ENCODE measurements at regions not wholly inside any gene's neighbourhood (a gene's known extent, or its start where the extent isn't known, plus 50 kb on each side); places are given as distances from the start of the nearest gene placed in this dataset.
"Not testable (repeated sequence)": the region's sequence is repeated elsewhere in the genome, so short reads cannot be mapped to it uniquely, and the experiment has no call there.

DNA sequence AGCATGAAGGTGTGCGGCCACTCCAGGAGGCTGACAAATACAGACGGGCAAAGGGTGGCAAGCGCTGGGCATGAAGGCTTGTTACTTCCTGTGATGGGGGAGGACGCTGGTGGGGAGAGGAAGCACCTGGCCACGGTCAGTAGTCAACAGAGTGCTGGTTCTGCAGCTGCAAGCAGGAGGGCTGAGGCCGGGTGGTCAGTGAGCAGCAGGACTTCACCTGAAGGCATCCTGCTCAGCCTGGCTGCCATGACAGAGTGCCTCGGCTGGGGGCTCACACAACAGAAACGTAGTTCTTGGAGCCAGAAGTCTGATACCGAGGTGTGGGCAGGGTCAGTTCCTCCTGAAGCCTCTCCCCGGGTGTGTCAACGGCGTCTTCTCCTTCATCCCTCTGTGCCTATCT lies 118.6 kb upstream of the IRX4 start:
- in situ Hi-C loops (cut with MboI; ENCODE audit: low pct_unique_long_range_greater_than_20kb, low sequenced_read_pairs), result no loop called here
- no peak for DNase-seq

DNA sequence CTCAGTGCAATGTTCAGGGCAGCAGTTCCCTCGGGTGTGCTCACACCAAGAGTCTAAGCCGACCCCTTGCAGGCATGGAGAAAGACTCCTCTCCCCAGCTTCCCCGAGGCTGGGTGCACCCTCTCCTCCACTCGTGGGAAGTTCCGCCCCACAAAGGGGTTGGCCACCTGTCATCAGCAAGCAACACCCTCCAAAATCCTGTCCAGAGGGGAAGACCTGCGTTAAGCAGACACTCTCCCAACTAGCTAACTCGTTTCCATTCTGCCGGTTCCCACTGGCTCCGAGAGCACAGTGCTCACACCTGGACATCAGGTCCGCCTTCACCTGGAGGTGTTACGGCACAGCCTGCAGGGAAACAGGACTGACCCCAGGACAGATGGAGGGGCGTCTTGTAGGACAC lies 117.9 kb upstream of the IRX4 start:
- in situ Hi-C loops (cut with MboI; ENCODE audit: low pct_unique_long_range_greater_than_20kb, low sequenced_read_pairs), result no loop called here
- DNase-seq, result no peak

DNA sequence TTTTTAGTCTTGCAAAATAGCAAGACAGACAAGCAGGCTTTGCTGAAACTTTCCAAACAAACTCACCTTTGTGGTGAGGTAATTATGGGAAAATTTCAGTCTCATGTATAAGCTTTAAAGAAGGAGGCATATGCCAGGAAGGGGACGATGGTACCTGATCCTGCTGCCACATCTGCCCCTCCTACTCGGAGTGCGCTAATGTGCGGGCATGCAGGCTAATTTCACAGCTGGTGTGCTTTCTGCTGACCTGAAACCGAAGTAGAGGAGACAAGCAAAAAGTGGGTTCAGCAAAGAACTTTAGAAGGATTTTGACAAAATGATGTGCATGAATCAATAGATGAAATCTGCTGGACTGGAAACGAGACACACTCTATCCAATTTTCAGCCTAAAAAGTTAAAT lies 117.1 kb upstream of the IRX4 start:
- in situ Hi-C loops (cut with MboI; ENCODE audit: low pct_unique_long_range_greater_than_20kb, low sequenced_read_pairs), result no loop called here
- no peak for DNase-seq

DNA sequence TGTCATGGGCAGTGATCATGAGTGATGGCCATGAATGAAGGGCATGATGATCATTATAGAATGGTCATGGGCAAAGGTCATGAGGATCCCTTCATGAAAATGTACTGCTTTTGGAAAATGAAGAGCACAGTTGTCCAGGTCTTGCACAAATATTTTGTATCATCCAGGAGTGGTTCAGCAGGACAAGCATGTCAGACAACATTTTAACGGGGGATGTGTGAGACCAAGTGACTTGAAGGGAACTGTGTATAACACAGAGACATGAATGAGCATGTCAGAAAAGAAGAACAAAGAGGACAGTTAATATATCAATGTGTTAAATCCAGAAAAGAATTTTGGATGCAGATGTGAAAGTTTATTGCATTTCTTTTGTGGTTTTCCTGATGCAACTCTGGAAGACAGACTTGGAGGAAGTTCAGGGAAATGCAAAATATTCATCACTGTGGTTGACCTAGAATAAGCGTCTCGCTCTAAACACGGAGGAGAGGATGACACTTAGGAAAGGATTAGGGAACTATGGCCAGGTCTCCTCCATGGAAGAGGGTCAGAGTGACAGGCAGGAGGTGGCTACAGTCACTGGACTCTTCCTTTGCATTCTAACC lies 116.1 kb upstream of the IRX4 start:
- DNase-seq, result no peak
- in situ Hi-C loops (cut with MboI; ENCODE audit: low pct_unique_long_range_greater_than_20kb, low sequenced_read_pairs), result no loop called here

DNA sequence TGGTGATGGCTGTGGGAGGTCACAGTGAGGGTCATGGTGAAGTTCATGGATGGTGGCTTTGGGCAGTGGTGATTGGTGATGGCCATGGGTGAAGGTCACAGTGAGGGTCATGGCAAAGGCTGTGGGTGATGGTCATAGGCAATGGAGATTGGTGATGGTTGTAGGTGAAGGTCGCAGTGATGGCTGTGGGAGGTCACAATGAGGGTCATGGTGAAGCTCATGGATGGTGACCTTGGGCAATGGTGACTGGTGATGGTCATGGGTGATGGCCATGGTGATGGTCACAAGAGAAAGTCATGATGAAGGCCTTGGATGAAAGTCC lies 115.6 kb upstream of the IRX4 start:
- no peak for DNase-seq
- in situ Hi-C loops (cut with MboI; ENCODE audit: low pct_unique_long_range_greater_than_20kb, low sequenced_read_pairs), result no loop called here

DNA sequence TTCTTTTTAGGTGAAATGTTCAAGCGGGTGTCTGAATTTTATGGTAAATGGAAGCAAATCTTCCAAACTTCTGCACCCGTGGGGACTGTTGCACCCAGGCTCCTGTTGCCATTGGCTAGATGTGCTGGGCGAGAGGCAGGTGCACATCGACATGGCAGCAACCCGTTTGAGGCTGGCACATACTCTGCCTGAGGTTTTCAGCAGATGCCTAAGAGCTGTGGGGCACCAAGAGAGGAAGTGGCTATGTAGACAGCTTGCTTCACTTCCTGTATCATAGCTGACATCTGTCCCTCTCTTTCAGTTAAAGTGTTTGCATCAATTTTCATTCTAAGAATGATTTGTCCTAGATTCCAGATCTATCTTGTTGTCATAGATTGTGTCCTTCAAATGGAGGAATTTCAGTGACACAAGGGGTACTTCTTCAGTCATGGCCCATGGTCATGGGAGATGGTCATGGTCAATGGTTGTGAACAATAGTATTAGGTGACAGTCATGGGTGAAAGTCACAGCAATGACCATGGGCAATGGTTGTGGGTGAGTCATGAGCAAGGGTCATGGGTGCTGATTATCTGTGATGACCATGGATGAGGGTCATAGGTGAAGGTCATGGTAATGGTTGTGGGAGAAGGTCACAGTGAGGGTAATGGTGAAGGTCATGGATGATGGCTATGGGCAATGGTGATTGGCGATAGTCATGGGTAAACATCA lies 115.1 kb upstream of the IRX4 start:
- in situ Hi-C loops (cut with MboI; ENCODE audit: low pct_unique_long_range_greater_than_20kb, low sequenced_read_pairs), result no loop called here
- no peak for DNase-seq

DNA sequence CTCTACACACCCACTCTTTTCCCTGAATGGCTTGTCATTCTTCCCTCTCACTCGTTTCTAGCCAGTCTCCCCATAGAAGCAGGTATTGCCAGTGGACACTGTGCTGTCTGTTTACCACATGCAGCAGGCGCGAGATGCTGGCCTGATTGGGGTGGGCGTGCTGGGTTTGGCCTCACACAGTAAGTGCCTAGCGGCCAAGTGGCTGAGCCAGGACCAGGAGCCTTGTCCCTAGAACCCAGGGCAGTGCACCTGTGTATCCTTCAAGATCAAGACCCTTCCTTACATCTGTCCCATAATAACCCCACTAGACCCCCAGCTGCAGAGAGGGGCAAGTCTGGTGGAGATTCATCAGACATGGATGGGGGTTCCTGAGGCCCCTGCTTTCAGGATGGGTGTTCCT lies 112.8 kb upstream of the IRX4 start:
- no peak for DNase-seq
- in situ Hi-C loops (cut with MboI; ENCODE audit: low pct_unique_long_range_greater_than_20kb, low sequenced_read_pairs), result no loop called here

DNA sequence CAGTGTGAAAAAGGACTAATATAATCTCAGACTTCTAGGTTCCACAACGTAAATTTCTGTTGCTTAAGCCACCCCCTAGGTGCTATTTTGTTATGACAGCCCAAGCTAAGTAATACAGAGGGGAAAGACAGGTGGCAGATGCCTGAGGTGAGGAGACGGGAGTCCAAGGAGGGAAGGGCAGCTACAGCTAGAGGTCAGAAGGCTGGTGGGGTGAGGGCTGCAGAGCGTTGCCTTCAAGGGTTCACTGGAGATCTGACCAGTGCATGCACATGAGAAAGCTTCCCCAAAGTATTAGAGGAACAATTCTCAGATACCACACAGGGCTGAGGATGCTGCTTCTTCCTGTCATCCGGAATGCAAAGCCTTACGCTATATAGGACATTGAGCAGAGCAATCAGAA lies 104.7 kb upstream of the IRX4 start:
- no peak for DNase-seq
- in situ Hi-C loops (cut with MboI; ENCODE audit: low pct_unique_long_range_greater_than_20kb, low sequenced_read_pairs), result no loop called here

DNA sequence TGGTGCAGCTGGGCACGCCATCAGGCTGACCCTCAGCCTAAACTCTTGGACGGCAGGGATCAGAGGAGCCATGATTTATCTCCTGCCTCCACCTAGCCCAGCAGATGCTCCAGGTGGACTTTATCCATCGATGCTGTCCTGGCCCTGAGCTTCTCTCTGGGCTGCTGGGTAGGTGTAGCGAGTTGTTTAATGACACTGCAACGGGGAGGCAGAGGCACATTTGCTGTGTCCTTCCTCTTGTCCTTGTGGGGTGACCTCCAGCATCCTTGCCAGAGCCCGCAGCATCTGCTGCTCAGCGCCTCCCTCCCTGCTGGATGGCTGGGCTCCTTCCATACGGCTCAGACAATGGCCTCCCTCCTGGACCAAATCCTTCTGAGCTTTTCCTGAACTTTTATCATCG lies 103.1 kb upstream of the IRX4 start:
- no peak for DNase-seq
- in situ Hi-C loops (cut with MboI; ENCODE audit: low pct_unique_long_range_greater_than_20kb, low sequenced_read_pairs), result no loop called here

DNA sequence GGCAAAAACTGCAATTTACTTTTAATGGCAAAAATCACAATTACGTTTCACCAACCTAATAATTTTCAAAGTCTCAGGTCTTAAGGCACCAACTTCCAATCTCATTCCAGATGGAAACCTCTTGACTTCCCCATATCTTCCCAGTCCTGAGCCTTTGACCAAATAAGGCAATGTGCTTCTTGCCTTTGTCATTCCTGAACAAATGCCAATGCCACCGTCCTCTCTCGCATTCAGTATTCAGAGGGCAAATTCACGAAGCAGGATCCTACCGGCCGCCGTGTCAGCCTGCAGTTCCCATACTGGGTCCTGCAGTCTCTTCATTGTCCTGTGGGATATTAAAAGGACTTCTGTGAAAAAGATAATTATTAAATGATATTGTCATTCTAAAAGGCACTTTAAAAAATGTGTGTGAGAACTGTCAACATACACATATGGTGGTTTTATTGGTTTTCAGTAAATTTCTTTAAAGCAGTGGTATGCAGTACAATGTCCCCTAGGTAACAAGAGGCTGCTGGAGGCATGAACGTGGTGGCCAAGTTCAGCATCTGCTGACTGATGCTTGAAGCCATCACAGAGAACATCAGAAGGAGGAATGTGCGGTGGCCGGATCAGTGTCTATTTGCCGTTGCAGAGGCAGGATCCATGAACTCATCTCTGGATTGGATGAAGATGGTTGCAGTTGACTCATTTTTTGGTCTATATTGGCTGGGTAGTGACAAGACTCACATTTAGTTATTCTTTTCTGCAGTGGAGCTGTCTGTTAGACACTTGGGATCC lies 101.4 kb upstream of the IRX4 start:
- no peak for DNase-seq
- in situ Hi-C loops (cut with MboI; ENCODE audit: low pct_unique_long_range_greater_than_20kb, low sequenced_read_pairs), result no loop called here

DNA sequence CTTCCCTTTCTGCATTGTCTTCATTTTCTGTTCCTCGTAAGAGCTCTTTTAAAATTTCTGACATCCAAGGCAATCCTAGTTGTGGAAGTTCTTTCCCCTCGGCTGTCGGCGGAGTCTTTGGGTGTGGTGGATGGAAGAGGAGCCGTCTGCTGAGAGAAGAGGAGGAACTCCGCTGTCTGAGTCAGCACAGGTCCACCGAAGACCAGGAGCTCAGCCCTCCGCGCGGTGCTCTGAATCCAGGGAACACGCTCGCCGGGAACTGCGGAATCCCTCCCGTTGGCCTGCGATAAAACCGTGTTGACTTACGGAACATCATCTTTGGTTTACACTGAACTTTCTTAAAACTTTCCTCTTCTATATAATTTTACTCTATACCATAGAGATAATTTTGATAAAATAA lies 100.7 kb upstream of the IRX4 start:
- in situ Hi-C loops (cut with MboI; ENCODE audit: low pct_unique_long_range_greater_than_20kb, low sequenced_read_pairs), result no loop called here
- DNase-seq, result no peak

DNA sequence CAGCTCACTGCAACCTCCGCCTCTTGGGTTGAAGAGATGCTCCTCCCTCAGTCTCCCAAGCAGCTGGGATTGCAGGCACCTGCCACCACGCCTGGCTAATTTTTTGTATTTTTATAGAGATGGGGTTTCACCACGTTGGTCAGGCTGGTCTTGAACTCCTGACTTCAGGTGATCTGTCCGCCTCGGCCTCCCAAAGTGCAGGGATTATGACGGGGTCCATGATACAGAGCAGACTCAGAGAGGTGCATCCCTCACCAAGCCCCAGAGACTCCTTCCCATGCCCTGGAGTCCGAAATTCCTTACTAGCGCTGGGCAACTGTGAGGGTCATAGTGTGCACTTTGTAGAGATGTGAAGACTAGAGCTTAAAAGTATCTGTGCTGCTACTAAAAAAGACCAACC lies 99.8 kb upstream of the IRX4 start:
- in situ Hi-C loops (cut with MboI; ENCODE audit: low pct_unique_long_range_greater_than_20kb, low sequenced_read_pairs); DNase-seq: not testable (repeated sequence)

DNA sequence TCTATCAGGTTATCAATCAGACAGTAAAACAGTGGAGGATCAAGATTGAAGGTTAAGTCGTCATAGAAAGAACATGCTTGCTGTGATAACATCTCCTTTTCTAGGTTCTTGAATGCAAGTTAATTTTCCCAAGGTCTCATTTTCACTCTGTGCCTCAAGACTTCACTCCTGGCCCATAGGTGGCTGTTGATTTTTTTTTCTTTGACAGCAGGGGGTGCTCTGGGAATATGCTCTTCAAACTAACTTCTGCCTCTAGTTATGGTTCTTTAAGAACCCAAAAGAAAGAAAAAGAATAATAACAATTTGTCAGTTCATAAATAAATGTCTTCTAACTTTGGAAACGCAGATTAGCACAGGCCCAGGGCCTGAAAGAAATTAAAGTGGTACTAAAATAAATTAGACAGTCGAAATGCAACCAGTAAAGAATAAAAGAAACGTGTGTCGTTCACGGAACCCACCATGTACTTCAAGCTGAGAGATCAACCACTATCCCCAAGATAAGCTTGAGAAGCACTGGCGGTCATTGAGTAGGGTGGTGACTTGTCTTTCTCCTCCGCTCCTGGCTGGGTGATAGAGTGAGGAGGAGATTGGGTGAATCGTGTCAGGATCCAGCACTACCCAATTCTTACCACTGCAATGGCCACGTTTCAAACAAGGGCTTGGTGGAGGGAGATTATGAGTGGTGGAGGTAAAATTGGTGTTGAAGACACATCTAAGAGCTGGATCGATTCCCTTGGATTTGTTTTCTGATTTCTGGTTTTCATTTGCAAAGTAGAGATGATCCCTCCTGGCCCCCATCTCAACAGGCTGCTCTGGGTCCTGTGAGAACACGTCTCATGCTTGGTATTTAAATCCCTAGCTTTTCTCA lies 93.4 kb upstream of the IRX4 start:
- peak; percentile 14 for DNase-seq
- in situ Hi-C loops (cut with MboI; ENCODE audit: low pct_unique_long_range_greater_than_20kb, low sequenced_read_pairs), result no loop called here

DNA sequence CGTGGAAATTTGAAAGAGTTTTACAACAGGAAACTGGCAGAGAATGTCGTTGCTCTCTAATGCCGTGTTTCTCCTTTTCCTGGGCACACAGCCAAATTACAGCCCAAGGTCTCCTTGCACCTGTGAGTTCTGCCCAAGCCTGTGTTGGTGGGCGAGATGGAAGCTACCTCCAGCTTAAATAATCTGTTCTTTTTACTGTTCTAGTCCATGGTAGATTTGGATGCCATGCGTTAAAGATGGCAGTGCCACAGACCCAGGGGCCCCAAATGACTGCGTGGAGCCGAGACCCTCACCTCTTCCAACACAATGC lies 92.6 kb upstream of the IRX4 start:
- in situ Hi-C loops (cut with MboI; ENCODE audit: low pct_unique_long_range_greater_than_20kb, low sequenced_read_pairs), result no loop called here
- no peak for DNase-seq

DNA sequence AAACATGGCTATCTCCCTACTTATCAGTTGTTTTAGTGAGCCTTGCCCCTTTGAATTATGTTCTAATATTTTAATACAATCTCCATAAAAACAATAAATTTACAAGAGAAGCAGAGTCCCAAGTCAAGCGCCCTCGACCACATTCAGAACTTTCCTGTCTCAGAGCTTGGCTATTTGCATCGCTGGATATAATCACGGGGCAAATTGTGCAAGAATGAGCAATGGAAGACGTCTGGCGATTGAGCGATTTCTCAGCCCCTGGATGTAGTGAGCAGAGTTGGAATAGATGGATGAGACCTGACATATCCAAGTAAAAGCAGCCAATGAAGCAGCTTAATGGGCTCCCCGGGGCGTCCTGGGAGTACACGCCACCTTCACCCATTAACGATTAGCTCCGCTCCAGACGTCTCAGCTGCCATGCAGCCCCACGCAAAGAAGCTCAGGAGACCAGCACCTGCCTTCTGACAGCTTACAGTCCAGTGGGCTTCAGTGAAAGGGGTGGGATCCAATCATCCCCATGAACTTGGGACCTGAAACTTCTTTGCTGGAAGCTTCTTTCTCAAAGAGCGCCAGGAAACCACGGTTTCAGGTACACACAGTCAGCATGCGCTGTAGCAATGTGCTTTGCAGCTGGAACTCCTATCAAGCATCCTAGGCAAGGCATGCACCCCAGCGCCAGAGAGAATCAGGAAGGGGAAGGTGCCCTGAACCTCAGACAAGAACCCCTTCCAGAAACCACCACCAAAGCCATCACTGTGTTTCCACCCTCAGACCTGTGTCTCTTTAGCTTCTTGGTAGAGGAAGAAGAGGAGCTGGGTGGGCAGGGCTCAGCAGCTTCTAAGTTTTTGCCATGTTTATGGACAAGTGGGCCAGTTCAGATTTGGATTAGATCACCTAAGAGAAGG lies 92.0 kb upstream of the IRX4 start:
- DNase-seq, result no peak
- in situ Hi-C loops (cut with MboI; ENCODE audit: low pct_unique_long_range_greater_than_20kb, low sequenced_read_pairs), result no loop called here

DNA sequence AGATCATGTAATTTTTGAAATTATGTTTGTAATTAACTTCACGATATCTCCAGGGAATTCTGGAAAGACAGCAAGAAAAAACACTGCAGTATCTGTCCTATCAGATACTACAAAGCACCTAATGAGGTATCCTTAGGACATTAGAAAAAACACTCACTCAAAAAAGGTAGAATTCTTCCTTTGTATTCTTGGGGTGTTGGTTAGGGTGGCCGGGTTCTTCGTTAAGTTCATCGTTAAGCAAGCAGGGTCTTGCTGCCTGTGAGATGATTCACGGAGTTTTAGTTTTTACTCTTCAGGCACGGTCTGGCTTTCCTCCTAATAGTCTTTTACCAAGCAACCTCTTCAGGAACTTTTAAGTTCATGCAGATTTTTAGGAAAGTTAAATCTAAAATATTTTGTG lies 91.4 kb upstream of the IRX4 start:
- in situ Hi-C loops (cut with MboI; ENCODE audit: low pct_unique_long_range_greater_than_20kb, low sequenced_read_pairs), result no loop called here
- no peak for DNase-seq

DNA sequence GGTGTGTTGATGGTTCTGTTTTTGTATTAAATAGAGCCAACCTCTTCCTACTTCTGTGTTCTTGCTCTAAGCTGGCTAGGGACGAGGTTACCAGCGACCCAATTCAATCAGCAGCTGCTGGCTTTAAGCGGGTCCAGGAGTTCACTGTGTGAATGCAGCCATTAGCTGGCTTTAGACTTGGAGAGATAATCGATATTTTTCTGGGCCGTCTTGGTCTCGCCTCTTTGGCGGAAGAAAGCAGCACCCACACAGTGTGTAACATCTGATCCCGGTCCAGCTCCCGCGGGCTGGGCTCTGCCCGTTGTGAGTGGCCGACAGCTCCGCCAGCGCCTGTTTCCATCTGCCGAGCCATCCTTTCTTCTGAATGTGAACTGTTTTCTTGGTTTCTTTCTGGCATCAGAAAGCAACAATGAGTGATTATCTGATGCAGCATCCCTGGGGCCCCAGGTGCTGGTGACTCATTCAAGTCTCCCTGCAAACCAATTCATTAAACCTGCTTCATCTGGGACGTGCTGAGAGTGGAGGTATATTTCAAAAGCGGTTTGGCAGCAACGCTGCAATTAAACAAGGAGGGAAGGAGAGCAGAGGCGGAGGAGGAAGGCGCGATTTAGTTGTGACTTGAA lies 90.8 kb upstream of the IRX4 start:
- in situ Hi-C loops (cut with MboI; ENCODE audit: low pct_unique_long_range_greater_than_20kb, low sequenced_read_pairs), result no loop called here
- no peak for DNase-seq

DNA sequence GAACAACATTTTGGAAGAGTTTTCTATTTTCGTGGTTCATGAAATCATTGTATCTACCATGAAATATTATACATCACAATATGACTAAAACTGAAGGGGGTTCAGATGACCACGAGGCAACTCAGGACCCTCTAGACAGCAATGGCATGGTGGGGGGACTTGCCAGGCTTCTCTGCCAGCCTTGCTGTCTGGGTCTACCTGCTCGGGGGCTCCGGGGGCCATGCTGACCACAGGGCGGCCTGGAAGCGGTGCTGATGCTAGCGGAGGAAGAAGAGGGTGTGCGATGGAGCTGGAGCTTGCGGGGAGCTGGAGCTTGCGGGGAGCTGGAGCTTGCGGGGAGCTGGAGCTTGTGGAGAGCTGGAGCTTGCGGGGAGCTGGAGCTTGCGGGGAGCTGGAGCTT lies 89.2 kb upstream of the IRX4 start:
- no peak for DNase-seq
- in situ Hi-C loops (cut with MboI; ENCODE audit: low pct_unique_long_range_greater_than_20kb, low sequenced_read_pairs), result no loop called here

DNA sequence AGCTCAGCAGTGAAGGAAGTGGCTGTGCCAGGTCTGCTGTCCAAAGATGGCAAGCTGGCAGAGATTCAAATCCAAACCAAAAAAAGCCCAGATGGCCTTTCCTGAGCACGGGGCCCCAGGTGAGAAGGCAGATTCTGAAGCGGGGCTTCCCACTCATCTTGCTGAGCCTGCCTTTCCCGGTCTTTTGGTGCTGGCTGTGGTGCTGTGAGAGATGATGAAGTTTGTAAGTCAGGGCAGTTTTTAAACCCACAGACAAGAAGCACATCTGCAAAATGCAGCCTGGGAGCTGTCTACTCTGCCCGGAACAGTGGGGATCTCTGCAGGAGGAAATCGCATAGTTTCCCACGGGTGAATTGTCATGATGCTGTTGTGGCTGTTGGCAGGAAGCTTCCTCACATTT lies 85.0 kb upstream of the IRX4 start:
- DNase-seq, result no peak
- in situ Hi-C loops (cut with MboI; ENCODE audit: low pct_unique_long_range_greater_than_20kb, low sequenced_read_pairs), result no loop called here

All from KBM-7 (cell line).